Tibial artery (tissue), 4 donors: ENCODE measurements at regions not wholly inside any gene's neighbourhood (a gene's known extent, or its start where the extent isn't known, plus 50 kb on each side); places are given as distances from the start of the nearest gene placed in this dataset.

Source experiments
- DNase-seq, 2 donors: peaks; one replicate each; pipeline ENCODE4 v3.0.0-alpha.2; 2019
- H3K27ac ChIP-seq, 2 donors: fragments of 200-600 bp; sonication (generic) in 1 of 2; 1 replicate in 1 of 2; 2 replicates in 1 of 2; pipeline ENCODE4 v1.5.1; 2018 to 2019; ENCODE audit warnings: mild to moderate bottlenecking in 1 of 2
- H3K27me3 ChIP-seq, 2 donors: fragments of 200-600 bp; sonication (generic) in 1 of 2; one replicate each; pipeline versions ENCODE4 v1.5.1 to v1.6.0; 2016 to 2019
- H3K36me3 ChIP-seq, 3 donors: fragments of 200-600 bp; sonication (generic) in 2 of 3; one replicate each; pipeline ENCODE4 v1.5.1; 2016 to 2019; ENCODE audit warnings: mild to moderate bottlenecking in 2 of 3
- H3K4me1 ChIP-seq, 4 donors: fragments of 200-600 bp; sonication (generic) in 2 of 4; 1 replicate in 3 of 4; 2 replicates in 1 of 4; pipeline ENCODE4 v1.5.1; 2016 to 2019
- H3K4me3 ChIP-seq, 2 donors: fragments of 200-600 bp; sonication (generic) in 1 of 2; 1 replicate in 1 of 2; 2 replicates in 1 of 2; pipeline ENCODE4 v1.5.1; 2018 to 2019; ENCODE audit warnings: mild to moderate bottlenecking in 2 of 2
- H3K9me3 ChIP-seq, 3 donors: fragments of 200-600 bp; sonication (generic) in 1 of 3; one replicate each; pipeline ENCODE4 v1.5.1; 2016 to 2019
- CTCF ChIP-seq, 2 experiments: fragments of 200-600 bp in 1 of 2; fragments of 450-650 bp in 1 of 2; IDR thresholded peaks; one replicate each; pipeline ENCODE4 v1.5.1; 2017 to 2019; ENCODE audit warnings: antibody characterized with exemption in 2 of 2, mild to moderate bottlenecking in 1 of 2, moderate library complexity in 1 of 2
- intact Hi-C: fragments of 100-400 bp; cut with DNase I; formaldehyde crosslinking; loops from one replicate; pipeline ENCODE4 v1.15.0; 2023; ENCODE audit warnings: low total_unique reads

GRCh38 chr11:91086028-91086427 lies 863.2 kb upstream of the CHORDC1 start:
- intact Hi-C loops: no loop called here
- Histone ChIP-seq H3K36me3 (no peaks in the 10 kb centered on the region), H3K4me1 (no peaks in the 10 kb centered on the region), H3K27ac (no peak overlapping the region), H3K9me3 (no peaks in the 10 kb centered on the region), H3K4me3 (no peak overlapping the region), H3K27me3 (no peaks in the 10 kb centered on the region)
- no peak for TF ChIP-seq CTCF (IDR thresholded peaks at IDR 0.05)
- DNase-seq: no peak

GRCh38 chr11:91082255-91082654 lies 859.4 kb upstream of the CHORDC1 start:
- no peak for DNase-seq
- Histone ChIP-seq H3K36me3 (no peaks in the 10 kb centered on the region), H3K9me3 (no peaks in the 10 kb centered on the region), H3K4me3 (no peak overlapping the region), H3K4me1 (no peaks in the 10 kb centered on the region), H3K27ac (no peak overlapping the region), H3K27me3 (no peaks in the 10 kb centered on the region)
- TF ChIP-seq CTCF (IDR thresholded peaks at IDR 0.05): no peak
- intact Hi-C loops: no loop called here

- no peaks in the 10 kb centered on the region for H3K4me1 ChIP-seq
- no peak overlapping the region for H3K27ac ChIP-seq
These were observed 858.7 kb upstream of the CHORDC1 start for GRCh38 chr11:91081440-91082043.

GRCh38 chr11:91078221-91078620 lies 855.4 kb upstream of the CHORDC1 start:
- no peak for TF ChIP-seq CTCF (IDR thresholded peaks at IDR 0.05)
- no peak for DNase-seq
- intact Hi-C loops: no loop called here

More at GRCh38 chr11:91081440-91082043, 858.7 kb upstream of the CHORDC1 start:
- peak in 1 of 2 donors; percentile 21 for DNase-seq
- Histone ChIP-seq H3K4me3 (no peak overlapping the region), H3K36me3 (no peaks in the 10 kb centered on the region), H3K27me3 (no peaks in the 10 kb centered on the region), H3K9me3 (no peaks in the 10 kb centered on the region)
- TF ChIP-seq CTCF (IDR thresholded peaks at IDR 0.05): no peak
- intact Hi-C loops: no loop called here

GRCh38 chr11:91075032-91075695 lies 852.3 kb upstream of the CHORDC1 start:
- DNase-seq: no peak
- no peaks in the 10 kb centered on the region for H3K9me3 ChIP-seq
- intact Hi-C loops: no loop called here
- no peaks in the 10 kb centered on the region for H3K27me3 ChIP-seq
- H3K4me1 ChIP-seq: no peaks in the 10 kb centered on the region
- H3K4me3 ChIP-seq: no peak overlapping the region
- no peak for TF ChIP-seq CTCF (IDR thresholded peaks at IDR 0.05)
- H3K27ac ChIP-seq: no peak overlapping the region
- no peaks in the 10 kb centered on the region for H3K36me3 ChIP-seq

More at GRCh38 chr11:91078221-91078620, 855.4 kb upstream of the CHORDC1 start:
- Histone ChIP-seq H3K27me3 (no peaks in the 10 kb centered on the region), H3K36me3 (no peaks in the 10 kb centered on the region), H3K27ac (no peak overlapping the region), H3K4me1 (no peaks in the 10 kb centered on the region), H3K9me3 (no peaks in the 10 kb centered on the region), H3K4me3 (no peak overlapping the region)
